ENCODE measurements at regions not wholly inside any gene's neighbourhood (a gene's known extent, or its start where the extent isn't known, plus 50 kb on each side); places are given as distances from the start of the nearest gene placed in this dataset.

DNA sequence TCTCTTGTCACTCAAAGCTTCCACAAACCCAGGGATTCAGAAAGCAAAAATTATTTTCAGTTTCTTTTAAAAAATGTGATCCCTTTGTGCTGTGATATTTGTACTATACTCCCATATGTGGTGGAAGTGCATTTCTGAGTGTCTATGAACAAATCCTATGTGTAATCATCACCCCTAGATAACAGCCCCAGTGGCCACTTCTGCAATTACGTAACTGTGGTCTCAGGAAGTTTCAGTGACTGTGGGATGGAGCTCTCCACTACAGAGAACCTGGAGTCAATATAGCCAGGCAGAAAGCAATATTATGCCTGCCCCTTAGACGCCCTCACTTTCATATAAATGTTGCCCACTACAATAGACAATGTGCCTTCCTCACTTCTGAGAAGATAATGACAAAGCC lies 1101.7 kb upstream of the GHITM start:
- DNase-seq (ENCODE audit: low spot score), result no peak

GRCh38 chr10:83038631-83039030 lies 1100.7 kb upstream of the GHITM start:
- no peak for DNase-seq (ENCODE audit: low spot score)

DNA sequence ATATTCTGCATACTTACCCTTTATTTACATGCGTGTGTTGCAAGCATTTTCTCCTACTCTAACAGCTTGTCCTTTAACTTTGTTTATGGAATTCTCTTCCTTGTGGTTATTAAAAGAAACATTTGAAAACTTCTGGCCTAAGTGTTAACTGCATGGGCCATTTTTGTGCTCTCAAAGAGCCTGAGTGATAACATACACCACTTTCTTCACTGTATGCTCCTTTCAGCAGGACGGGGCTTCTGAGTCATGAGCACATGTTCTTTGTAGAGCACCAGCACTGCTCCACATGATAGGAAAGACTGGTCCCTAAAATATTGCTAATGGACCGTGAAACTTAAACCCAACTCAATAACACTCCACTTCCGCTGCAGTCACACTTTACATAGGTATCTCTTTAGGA lies 1093.6 kb upstream of the GHITM start:
- DNase-seq (ENCODE audit: low spot score), result no peak

- no peak for DNase-seq (ENCODE audit: low spot score)
Measured at GRCh38 chr10:83050815-83051214, 1088.5 kb upstream of the GHITM start.

GRCh38 chr10:83062871-83063270 lies 1076.4 kb upstream of the GHITM start:
- no peak for DNase-seq (ENCODE audit: low spot score)

DNA sequence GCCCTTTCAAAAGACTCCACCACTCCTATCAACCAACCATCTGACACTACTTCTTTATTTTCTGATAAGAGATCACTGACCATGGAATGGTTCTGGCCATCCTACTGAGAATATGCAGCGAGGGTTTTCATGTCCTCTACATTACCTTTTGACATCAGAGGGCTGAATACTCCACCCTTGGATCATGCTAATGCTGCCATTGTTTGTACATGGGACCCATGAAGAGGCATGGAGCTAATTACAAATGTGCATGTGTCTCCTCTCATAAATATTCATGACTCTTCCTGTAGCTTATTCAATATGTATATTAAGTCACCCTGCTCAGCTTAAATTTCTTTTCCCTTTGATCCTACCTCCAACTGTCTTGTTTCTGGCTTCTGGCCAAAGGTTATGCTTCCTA lies 1065.8 kb upstream of the GHITM start:
- DNase-seq (ENCODE audit: low spot score), result no peak

DNA sequence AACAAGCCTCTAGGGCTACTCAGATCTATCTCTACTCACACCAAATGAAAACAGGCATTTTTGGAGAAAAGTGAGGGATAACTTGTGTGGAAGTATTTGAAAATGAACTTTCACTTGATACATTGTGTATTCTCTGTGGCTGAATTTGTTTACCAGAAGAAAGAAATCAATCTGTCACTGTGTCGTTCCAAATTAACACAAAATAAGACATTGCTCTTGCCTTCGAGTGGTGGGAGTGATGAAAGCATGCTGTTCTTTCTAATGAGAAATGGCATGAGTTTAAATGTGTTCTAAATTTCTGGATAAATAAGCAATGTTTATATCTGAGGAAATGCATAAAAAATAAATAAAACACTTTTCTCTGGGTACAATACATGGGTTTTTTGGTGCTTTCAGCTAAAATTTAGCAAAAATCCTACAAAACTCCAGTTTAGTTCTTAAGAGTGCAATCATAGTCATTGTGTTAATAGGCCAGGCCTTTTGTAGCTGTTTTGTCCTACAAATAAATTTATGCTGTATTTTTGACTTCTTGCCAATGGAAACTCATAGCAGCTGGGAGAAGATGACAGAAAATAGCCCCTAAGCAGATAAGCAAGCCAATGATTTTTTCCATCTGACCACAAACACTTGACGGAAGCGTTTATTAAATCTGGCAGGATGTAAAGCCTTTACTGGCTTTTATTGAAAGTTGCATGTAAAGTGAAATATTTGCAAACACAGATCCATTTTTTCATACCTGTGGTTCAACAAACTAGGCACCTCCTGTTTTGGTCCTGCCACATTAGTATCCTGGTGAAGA lies 1064.1 kb upstream of the GHITM start:
- DNase-seq (ENCODE audit: low spot score), result no peak

- no peak for DNase-seq (ENCODE audit: low spot score)
Measured at GRCh38 chr10:83075815-83076355, 1063.4 kb upstream of the GHITM start.

DNA sequence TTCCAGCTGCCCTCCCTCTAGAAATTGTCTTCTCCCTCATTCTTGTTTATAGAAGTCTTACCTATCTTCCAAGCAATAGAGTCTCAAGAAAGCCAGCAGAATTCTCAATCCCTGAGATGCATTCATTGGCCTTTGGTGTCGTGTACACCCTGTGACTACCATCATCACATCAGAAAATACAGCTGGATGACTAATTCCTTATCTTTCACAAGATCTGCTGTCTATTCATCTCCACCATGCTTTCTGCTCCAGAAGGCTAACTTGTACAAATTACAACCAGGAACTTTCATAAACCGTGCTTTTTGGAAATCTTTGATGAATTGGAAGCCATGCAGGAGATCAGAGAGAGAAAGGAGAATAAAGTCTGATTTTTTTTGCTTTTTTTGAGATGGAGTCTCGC lies 1062.9 kb upstream of the GHITM start:
- no peak for DNase-seq (ENCODE audit: low spot score)

- no peak for DNase-seq (ENCODE audit: low spot score)
Measured at GRCh38 chr10:83078160-83078559, 1061.1 kb upstream of the GHITM start.

DNA sequence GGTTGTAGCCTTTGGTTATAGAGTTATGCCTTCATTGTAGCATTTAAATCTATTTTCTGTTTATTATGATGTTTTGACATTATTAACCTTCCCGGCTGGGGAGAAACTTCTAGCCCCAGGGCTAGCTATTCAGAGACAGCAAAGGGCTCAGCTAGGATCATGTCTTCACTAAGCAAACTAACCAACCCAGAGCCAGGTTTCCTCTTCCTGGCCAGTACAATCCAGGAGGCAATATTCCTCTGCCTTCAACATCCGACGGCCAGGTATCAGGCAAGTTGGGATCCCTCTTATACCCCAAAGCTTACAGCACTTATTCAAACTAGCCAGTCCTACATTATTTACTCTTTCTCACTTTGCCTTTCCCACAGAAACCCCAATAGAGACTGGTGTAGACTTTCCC lies 1060.7 kb upstream of the GHITM start:
- no peak for DNase-seq (ENCODE audit: low spot score)

DNA sequence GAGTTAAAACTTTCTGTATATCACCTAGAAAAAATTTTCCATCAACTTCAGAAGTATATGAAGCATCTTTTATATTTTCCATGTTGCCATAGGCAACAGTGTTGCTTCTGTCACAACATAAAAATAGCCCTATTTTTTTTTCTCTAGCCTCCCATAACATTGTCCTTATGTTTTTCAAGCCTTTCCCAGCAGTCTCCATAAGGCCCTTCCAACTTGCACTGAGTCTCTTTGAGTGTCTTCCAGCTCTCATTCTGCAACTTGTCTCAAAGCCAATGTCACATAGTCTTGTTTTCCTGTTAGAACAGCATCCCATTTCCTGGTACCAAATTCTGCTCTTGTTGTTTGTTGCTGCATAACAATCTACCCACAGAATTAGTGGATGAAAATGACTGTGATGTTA lies 1055.5 kb upstream of the GHITM start:
- no peak for DNase-seq (ENCODE audit: low spot score)

DNA sequence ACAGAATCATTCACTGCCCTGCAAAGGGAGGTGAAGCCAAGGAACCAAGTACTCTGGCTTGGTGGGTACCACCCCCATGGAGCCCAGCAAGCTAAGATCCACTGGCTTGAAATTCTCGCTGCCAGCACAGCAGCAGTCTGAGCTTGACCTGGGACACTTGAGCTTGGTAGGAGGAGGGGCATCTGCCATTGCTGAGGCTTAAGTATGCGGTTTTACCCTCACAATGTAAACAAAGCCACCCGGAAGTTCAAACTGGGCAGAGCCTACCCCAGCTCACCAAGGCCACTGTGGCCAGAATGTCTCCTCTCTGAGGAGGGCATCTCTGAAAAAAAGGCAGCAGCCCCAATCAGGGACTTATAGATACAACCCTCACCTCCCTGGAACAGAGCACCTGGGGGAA lies 1050.0 kb upstream of the GHITM start:
- DNase-seq (ENCODE audit: low spot score), result no peak

DNA sequence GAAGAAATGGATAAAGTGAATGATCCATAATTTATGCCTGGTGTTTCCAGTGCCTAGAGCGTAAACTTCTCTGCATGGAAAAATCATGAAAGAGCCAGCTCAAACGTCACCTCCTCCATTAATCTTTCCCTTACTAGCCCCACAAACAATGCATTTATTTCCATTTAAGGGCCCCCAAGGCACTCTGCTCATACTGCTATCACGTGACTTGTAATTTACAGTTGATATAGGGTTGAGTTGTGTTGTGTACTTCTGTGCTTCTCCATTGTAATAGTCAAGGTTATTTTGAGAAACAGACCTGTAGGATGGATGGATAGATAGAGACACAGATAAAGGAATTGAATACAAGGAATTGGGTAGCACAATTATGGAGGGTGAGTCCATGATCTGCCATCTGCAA lies 1034.7 kb upstream of the GHITM start:
- no peak for DNase-seq (ENCODE audit: low spot score)

DNA sequence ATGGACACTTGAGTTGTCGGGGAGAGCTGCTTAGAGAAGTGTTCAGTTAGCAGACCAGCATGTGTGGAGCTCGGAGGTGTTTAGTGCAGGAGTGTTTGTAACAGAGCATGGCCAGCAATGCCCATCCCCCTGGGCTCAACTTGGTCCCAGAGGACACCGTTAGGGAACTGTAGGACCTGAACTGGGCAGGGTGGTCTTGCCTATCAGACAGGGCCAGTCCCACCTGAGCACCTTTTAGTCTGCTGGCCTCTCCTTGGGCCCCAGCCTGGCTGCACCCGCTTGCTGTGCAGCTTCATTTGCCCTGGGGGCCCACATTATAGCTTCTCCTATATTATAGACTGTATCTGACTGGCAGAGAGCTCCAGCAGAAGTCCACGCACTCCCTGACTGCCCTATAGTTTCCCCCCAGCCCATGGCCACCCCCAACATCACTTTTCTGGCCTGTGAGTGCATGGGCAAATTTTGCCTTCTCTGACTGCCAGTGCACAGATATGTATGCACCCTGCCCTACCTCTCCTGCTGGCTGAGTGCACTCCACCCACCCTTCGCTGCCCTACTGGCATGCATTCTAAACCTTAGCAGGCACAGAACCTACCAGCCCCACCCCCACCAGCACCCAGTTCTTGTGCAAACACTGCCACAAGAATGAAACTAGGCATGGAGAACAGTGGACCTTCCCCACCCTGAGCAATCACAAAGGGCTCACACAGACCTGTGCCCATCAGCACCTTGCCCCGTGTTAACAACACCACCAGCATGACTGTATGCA lies 1030.6 kb upstream of the GHITM start:
- DNase-seq (ENCODE audit: low spot score), result no peak

GRCh38 chr10:83119346-83119745 lies 1020.0 kb upstream of the GHITM start:
- no peak for DNase-seq (ENCODE audit: low spot score)

GRCh38 chr10:83122336-83122735 lies 1017.0 kb upstream of the GHITM start:
- no peak for DNase-seq (ENCODE audit: low spot score)

- no peak for DNase-seq (ENCODE audit: low spot score)
Measured at GRCh38 chr10:83127942-83128575, 1011.2 kb upstream of the GHITM start.

GRCh38 chr10:83140811-83141210 lies 998.5 kb upstream of the GHITM start:
- no peak for DNase-seq (ENCODE audit: low spot score)

GRCh38 chr10:83142074-83142563 lies 997.2 kb upstream of the GHITM start:
- DNase-seq (ENCODE audit: low spot score), result no peak

- no peak for DNase-seq (ENCODE audit: low spot score)
Measured at GRCh38 chr10:83144461-83144860, 994.8 kb upstream of the GHITM start.

- DNase-seq (ENCODE audit: low spot score), result no peak
Measured at GRCh38 chr10:83153714-83154113, 985.6 kb upstream of the GHITM start.

- no peak for DNase-seq (ENCODE audit: low spot score)
Measured at GRCh38 chr10:83164156-83164555, 975.2 kb upstream of the GHITM start.

All from RKO (cell line).